ENCODE measurements at regions not wholly inside any gene's neighbourhood (a gene's known extent, or its start where the extent isn't known, plus 50 kb on each side); places are given as distances from the start of the nearest gene placed in this dataset.

GRCh38 chr17:72390675-72391508, 270.1 kb downstream of the SOX9 start:
- no peak overlapping the region for H3K27ac Mint-ChIP-seq
- H3K36me3 Mint-ChIP-seq (ENCODE audit: low read depth), result no peaks in the 10 kb centered on the region
- no peak overlapping the region for H3K4me3 Mint-ChIP-seq
- no peak for TF ChIP-seq CTCF (conservative IDR thresholded peaks at IDR 0.05; ENCODE audit: low read depth in 2 of 2)
- TF ChIP-seq EZH2 (IDR thresholded peaks at IDR 0.05; ENCODE audit: low read depth, unreplicated experiment), result no peak
- TF ChIP-seq ETS1 (IDR thresholded peaks at IDR 0.05), result no peak
- no peak for TF ChIP-seq STAT1 (IDR thresholded peaks at IDR 0.05; ENCODE audit: unreplicated experiment)
- no peak for TF ChIP-seq POLR2AphosphoS5 (IDR thresholded peaks at IDR 0.05; ENCODE audit: low read depth)
- no peak for TF ChIP-seq EZH2phosphoT487 (IDR thresholded peaks at IDR 0.05; ENCODE audit: unreplicated experiment)
- TF ChIP-seq ZNF114 (CRISPR knock-in tag; IDR thresholded peaks at IDR 0.05), result no peak
- TF ChIP-seq REST (IDR thresholded peaks at IDR 0.05; ENCODE audit: unreplicated experiment), result no peak
- TF ChIP-seq JUNB (IDR thresholded peaks at IDR 0.05; ENCODE audit: unreplicated experiment), result no peak
- TF ChIP-seq ZNF331 (CRISPR knock-in tag; IDR thresholded peaks at IDR 0.05; ENCODE audit: low read depth), result no peak
- TF ChIP-seq CREB1 (CRISPR knock-in tag; IDR thresholded peaks at IDR 0.05; ENCODE audit: low read depth), result no peak
- TF ChIP-seq NANOG (IDR thresholded peaks at IDR 0.05; ENCODE audit: borderline replicate concordance), result no peak
- TF ChIP-seq, protein P1, sequence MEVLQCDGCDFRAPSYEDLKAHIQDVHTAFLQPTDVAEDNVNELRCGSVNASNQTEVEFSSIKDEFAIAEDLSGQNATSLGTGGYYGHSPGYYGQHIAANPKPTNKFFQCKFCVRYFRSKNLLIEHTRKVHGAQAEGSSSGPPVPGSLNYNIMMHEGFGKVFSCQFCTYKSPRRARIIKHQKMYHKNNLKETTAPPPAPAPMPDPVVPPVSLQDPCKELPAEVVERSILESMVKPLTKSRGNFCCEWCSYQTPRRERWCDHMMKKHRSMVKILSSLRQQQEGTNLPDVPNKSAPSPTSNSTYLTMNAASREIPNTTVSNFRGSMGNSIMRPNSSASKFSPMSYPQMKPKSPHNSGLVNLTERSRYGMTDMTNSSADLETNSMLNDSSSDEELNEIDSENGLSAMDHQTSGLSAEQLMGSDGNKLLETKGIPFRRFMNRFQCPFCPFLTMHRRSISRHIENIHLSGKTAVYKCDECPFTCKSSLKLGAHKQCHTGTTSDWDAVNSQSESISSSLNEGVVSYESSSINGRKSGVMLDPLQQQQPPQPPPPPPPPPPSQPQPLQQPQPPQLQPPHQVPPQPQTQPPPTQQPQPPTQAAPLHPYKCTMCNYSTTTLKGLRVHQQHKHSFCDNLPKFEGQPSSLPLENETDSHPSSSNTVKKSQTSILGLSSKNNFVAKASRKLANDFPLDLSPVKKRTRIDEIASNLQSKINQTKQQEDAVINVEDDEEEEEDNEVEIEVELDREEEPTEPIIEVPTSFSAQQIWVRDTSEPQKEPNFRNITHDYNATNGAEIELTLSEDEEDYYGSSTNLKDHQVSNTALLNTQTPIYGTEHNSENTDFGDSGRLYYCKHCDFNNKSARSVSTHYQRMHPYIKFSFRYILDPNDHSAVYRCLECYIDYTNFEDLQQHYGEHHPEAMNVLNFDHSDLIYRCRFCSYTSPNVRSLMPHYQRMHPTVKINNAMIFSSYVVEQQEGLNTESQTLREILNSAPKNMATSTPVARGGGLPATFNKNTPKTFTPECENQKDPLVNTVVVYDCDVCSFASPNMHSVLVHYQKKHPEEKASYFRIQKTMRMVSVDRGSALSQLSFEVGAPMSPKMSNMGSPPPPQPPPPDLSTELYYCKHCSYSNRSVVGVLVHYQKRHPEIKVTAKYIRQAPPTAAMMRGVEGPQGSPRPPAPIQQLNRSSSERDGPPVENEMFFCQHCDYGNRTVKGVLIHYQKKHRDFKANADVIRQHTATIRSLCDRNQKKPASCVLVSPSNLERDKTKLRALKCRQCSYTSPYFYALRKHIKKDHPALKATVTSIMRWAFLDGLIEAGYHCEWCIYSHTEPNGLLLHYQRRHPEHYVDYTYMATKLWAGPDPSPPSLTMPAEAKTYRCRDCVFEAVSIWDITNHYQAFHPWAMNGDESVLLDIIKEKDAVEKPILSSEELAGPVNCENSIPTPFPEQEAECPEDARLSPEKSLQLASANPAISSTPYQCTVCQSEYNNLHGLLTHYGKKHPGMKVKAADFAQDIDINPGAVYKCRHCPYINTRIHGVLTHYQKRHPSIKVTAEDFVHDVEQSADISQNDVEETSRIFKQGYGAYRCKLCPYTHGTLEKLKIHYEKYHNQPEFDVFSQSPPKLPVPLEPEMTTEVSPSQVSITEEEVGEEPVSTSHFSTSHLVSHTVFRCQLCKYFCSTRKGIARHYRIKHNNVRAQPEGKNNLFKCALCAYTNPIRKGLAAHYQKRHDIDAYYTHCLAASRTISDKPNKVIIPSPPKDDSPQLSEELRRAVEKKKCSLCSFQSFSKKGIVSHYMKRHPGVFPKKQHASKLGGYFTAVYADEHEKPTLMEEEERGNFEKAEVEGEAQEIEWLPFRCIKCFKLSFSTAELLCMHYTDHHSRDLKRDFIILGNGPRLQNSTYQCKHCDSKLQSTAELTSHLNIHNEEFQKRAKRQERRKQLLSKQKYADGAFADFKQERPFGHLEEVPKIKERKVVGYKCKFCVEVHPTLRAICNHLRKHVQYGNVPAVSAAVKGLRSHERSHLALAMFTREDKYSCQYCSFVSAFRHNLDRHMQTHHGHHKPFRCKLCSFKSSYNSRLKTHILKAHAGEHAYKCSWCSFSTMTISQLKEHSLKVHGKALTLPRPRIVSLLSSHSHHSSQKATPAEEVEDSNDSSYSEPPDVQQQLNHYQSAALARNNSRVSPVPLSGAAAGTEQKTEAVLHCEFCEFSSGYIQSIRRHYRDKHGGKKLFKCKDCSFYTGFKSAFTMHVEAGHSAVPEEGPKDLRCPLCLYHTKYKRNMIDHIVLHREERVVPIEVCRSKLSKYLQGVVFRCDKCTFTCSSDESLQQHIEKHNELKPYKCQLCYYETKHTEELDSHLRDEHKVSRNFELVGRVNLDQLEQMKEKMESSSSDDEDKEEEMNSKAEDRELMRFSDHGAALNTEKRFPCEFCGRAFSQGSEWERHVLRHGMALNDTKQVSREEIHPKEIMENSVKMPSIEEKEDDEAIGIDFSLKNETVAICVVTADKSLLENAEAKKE (CRISPR knock-in tag; IDR thresholded peaks at IDR 0.05), result no peak
- H3K36me3 ChIP-seq (ENCODE audit: insufficient read depth), result no peaks in the 10 kb centered on the region
- H3K27ac ChIP-seq (ENCODE audit: low read depth), result no peak overlapping the region
- no peaks in the 10 kb centered on the region for H3K9me3 Mint-ChIP-seq
- peaks cover 46% of the 10 kb centered on the region for H3K4me1 Mint-ChIP-seq
- H3K4me1 ChIP-seq (ENCODE audit: insufficient read depth), result peaks cover 21% of the 10 kb centered on the region
- no peaks in the 10 kb centered on the region for H4K20me1 ChIP-seq (replicated peaks; ENCODE audit: insufficient read depth)
- no peaks in the 10 kb centered on the region for H3K9me2 ChIP-seq (ENCODE audit: insufficient read depth)
- H3K4me3 ChIP-seq, result no peak overlapping the region
- peaks cover 7% of the 10 kb centered on the region for H3K27me3 Mint-ChIP-seq (ENCODE audit: insufficient read depth, low read depth, poor library complexity)
- H3K4me2 ChIP-seq, result no peak overlapping the region
- H3K27me3 ChIP-seq (ENCODE audit: insufficient read depth), result no peaks in the 10 kb centered on the region
- no peaks in the 10 kb centered on the region for H3K79me2 ChIP-seq (replicated peaks; ENCODE audit: insufficient read depth)
- no peak overlapping the region for H2AFZ ChIP-seq
- ATAC-seq, result no peak
- H3F3A ChIP-seq (replicated peaks; ENCODE audit: low read depth), result no peaks in the 10 kb centered on the region
- no peak for DNase-seq (ENCODE audit: low spot score)

Measured in GM23338 (cell line).